SIG-M5 treated with dmso at 0.1 percent for 504 hours (cell line): ENCODE measurements at regions not wholly inside any gene's neighbourhood (a gene's known extent, or its start where the extent isn't known, plus 50 kb on each side); places are given as distances from the start of the nearest gene placed in this dataset.

Experiments used
- DNase-seq: peaks from one replicate; lab custom pipeline; 2025; ENCODE audit not compliant: unreplicated experiment; lab: John Stamatoyannopoulos, UW

- no peak for DNase-seq
Observed at GRCh38 chr12:22893878-22894277, 268.9 kb downstream of the ETNK1 start.

DNA sequence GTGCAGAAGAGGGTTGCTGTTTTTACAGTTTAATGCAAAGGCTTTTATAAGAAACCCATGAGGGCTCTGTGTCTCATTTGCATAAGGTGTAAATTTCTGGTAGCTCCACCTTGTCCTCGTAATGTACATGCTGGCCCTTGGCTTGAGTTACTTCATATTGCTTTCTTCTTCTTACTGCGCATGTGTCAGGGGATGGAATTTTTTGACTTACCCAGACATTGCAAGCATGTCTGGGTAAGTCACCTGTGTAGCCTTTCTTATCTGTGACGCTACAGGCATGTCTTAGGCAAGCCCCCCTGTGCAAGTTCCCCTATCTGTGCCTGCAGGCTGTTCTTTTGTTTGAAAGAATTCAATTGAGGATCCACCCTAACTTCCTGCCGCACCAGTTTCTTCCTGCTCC is 274.2 kb downstream of the ETNK1 start:
- DNase-seq = no peak

- no peak for DNase-seq
Observed at GRCh38 chr12:22900401-22900800, 275.4 kb downstream of the ETNK1 start.

GRCh38 chr12:22904485-22904884 is 279.5 kb downstream of the ETNK1 start:
- DNase-seq = no peak

- no peak for DNase-seq
Observed at GRCh38 chr12:22916241-22916640, 291.3 kb downstream of the ETNK1 start.

- no peak for DNase-seq
Observed at GRCh38 chr12:22916815-22917214, 291.8 kb downstream of the ETNK1 start.

- DNase-seq = no peak
Observed at GRCh38 chr12:22919883-22920282, 294.9 kb downstream of the ETNK1 start.

- DNase-seq = no peak
Observed at GRCh38 chr12:22923768-22924167, 298.8 kb downstream of the ETNK1 start.

- DNase-seq = no peak
Observed at GRCh38 chr12:22924391-22924790, 299.4 kb downstream of the ETNK1 start.

DNA sequence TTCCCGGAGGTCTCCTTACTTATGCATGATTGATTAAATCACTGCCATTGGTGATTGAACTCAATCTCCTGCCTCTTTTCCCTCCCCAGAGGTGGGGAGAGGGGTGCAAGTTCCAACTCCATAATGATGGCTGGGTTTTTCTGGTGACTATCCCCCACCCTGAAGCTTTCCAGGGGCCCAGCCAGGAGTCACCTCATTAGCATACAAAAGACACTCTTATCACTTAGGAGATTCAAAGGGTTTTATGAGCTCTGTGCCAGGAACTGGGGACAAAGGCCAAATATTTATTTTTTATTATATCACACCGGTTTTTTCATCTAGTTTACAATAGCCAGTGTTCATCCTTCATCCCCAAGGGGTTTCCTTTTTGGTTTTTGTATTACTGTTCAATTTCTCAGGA is 300.7 kb downstream of the ETNK1 start:
- DNase-seq = no peak

GRCh38 chr12:22932431-22932830 is 307.5 kb downstream of the ETNK1 start:
- no peak for DNase-seq

GRCh38 chr12:22935090-22935489 is 310.1 kb downstream of the ETNK1 start:
- DNase-seq = no peak

- DNase-seq = no peak
Observed at GRCh38 chr12:22935501-22935900, 310.5 kb downstream of the ETNK1 start.

- DNase-seq = no peak
Observed at GRCh38 chr12:22938323-22938722, 313.4 kb downstream of the ETNK1 start.

GRCh38 chr12:22951206-22951605 is 326.2 kb downstream of the ETNK1 start:
- DNase-seq = no peak

DNA sequence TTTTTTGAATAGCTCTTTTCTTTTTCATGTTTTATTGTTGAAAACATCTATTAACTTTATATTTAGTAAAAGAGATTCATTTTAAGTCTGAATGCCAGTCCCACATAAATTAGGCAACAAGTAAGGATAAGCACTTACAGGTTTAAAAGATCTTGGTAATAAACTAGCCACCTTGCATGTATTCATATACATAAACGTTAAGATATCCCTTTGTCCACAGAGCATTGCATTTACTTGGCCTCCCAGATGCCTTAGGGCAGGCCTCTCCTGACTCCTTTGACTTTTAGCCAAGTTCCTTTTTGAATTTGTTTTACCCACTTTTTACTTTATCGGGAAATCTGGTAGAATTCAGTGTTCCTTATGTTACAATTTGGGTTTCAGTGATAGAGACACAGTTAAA is 331.7 kb downstream of the ETNK1 start:
- DNase-seq = no peak

DNA sequence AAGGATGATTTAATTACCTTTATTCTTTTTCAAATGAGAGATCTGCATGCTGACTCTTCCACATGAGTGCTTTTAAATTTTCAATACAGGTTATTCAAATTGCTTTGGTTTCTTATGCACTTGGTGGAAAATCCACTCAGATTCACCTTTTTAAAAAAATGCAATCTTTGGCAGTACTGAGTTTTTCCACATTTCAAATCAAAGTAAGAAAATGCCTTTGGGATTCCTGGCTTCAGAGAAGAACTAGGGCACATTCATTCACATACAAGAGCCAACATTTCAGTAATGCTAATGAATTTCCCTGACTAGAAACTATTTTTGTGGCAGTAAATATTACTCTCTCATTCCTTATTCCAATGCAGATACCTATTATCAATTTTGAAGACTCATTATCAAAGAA is 342.2 kb downstream of the ETNK1 start:
- DNase-seq = no peak

DNA sequence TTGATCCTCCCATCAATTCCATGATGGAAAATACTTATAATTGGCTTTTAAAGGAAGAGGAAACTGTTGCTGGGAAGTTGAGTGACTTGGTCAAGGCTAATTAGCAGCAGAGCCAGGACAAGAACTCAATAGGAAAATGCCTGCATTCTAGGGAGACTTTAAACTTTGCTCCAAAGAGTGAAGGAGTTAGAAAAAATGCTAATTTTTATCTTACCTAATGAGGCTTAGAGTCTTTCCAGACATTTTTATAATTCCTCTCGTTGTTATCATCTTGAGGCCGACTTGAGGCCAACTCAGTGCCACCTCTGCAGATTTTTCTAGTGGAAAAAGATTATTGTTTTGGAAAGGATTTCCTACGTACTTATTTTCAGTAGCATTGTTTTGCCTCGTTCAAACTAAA is 344.6 kb downstream of the ETNK1 start:
- no peak for DNase-seq

GRCh38 chr12:22971247-22971646 is 346.3 kb downstream of the ETNK1 start:
- no peak for DNase-seq

DNA sequence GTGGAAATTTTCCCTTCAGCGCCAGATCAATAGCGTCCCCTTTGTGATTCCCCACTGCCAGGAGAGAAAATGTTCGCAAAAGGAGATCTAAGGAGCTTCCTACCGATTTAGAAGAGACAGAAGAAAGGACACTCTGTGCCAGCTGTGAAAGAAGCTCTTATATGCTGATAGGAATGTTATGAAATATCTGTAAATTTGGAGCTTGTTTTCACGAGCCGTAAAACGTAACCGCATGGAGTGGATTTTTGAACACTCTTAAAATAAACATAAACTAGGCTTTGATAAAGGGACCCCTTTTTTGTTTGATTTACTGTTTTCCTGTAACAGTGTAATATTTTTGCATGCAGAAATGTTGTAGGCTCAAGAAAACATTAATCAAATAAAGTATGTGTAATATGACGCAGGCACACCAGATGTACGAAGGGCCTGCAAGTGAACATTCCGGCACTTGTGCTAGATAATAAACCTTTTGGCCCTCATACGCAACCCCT is 346.8 kb downstream of the ETNK1 start:
- no peak for DNase-seq

- no peak for DNase-seq
Observed at GRCh38 chr12:22974865-22975264, 349.9 kb downstream of the ETNK1 start.

GRCh38 chr12:22978962-22979361 is 354.0 kb downstream of the ETNK1 start:
- DNase-seq = no peak

DNA sequence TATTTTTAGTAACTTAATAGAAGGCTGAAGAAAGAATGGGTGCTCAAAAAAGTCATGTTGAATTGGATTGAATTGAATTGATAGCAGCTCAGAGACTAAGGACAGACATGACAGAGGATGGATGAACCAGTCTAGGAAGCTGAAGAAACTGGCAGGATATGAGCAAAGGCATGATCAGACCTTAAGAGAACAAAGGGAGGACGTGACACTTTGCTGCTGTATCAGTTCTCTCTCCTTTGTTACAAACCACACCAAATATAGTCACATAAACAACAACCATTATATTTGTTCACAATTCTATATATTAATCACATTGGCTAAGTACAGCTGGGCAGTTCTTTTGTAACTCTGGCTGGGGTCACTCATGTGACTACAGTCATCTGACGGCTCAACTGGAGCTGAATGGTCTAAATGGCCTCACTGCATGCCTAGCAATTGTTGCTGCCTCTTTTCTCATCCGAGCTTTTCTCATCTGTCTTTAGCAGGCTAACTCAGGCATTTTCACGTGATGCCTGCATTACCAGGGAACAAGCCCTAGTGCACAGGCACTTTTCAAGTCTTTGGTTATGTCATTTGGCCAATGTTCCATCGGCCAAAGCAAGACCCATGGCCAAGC is 355.0 kb downstream of the ETNK1 start:
- no peak for DNase-seq
